DOHH2 (cell line): ENCODE measurements at regions not wholly inside any gene's neighbourhood (a gene's known extent, or its start where the extent isn't known, plus 50 kb on each side); places are given as distances from the start of the nearest gene placed in this dataset.

Experiments
- CTCF ChIP-seq: fragments of 200-600 bp; sonication (generic); IDR thresholded peaks from one replicate; pipeline ENCODE4 v1.5.1; 2014; ENCODE audit warnings: antibody characterized with exemption, mild to moderate bottlenecking, low read depth, low read length; ENCODE audit not compliant: poor library complexity, severe bottlenecking
- EZH2phosphoT487 ChIP-seq: fragments of 200-600 bp; sonication (generic); IDR thresholded peaks from 2 replicates; pipeline ENCODE4 v1.6.1; 2017; ENCODE audit warnings: borderline replicate concordance, mild to moderate bottlenecking, antibody characterized with exemption, low read length, moderate library complexity, mixed read lengths

GRCh38 chr4:156654410-156654809 is 317.2 kb downstream of the PDGFC start:
- TF ChIP-seq CTCF (no peak), EZH2phosphoT487 (no peak)
